T-helper 1 cell (primary cell): ENCODE measurements at regions not wholly inside any gene's neighbourhood (a gene's known extent, or its start where the extent isn't known, plus 50 kb on each side); places are given as distances from the start of the nearest gene placed in this dataset.

Experiments used
- DNase-seq, 5 donors: peaks; one replicate each; pipeline ENCODE4 v3.0.0-alpha.2; 2012 to 2020

DNA sequence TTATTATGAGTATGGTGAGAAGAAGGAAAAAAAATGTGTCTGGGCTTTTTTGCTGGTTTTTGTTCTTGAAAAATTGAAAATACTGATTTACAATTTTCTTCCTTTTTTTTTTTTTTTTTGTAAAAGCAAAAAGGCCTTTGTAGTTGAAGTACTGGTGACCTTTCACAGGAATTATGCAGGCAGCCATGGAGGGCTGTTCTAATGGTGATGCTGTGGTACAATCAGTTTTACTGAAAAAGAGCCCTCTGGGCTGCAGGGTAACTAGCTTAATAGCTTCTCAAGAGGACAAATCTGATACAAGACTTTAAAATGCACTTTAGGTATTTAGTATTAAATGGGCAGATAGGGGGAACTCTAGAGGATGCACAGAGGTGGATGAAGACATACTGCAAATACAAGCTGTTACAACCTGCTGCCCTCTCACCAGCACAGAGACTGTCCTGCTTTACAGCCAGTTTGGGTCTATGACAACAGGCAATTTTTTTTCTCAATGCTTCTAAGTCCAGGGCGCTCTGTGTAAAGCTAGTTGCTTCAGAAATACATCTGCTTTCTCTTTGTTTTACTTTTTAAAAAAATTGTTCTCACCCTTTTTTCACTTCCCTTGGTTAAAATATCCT, 61.6 kb upstream of the HS3ST5 start:
- DNase-seq: no peak

DNA sequence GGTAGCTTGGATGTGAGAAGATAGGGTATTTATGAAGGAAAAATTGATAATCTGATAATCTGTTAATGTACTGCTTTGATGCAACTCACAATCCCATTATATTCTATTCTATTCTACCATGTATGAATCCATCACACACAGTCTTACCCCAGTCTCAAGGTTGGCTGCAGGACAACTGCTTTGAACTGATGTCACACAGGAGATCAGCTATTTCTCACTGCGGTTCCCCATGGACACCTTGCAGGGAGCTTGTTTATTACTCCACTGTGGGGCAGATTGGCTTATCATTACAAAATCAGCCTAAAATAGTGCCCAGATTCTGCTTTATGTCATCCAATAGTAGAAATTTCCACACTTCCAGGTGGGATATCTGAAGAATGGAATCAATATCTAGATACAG, 61.0 kb upstream of the HS3ST5 start:
- no peak for DNase-seq

DNA sequence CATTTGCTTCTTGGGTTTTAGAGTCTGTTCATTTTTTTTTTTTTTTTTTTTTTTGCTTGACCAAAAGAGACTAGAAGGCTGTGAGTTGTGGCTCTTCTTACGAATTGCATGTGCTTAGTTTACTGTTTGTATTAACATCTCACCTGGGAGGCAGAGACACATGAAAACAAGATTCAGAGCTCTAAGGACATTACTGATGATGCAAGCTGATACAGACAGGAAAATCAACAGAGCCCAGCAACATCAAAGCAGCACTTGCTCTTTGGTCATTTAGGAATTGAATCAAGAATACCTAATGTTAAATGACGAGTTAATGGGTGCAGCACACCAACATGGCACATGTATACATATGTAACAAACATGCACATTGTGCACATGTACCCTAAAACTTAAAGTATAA, 55.7 kb upstream of the HS3ST5 start:
- no peak for DNase-seq
